ENCODE measurements at regions not wholly inside any gene's neighbourhood (a gene's known extent, or its start where the extent isn't known, plus 50 kb on each side); places are given as distances from the start of the nearest gene placed in this dataset.
A peak's percentile ranks its signal among the peaks of the same experiment; 100 is the strongest.

- Histone ChIP-seq H3K18ac (ENCODE audit: insufficient read length, low read depth, low read length) (peak overlapping the region; percentile 22), H3K27me3 (ENCODE audit: insufficient read depth, low read length) (no peaks in the 10 kb centered on the region), H4K91ac (ENCODE audit: insufficient read length, low read depth, low read length) (no peak overlapping the region), H3K9me3 (ENCODE audit: control insufficient read depth, low read depth, low read length) (no peaks in the 10 kb centered on the region), H3K79me2 (ENCODE audit: insufficient read depth, low read length) (no peaks in the 10 kb centered on the region), H3K56ac (ENCODE audit: insufficient read length, low read depth, low read length) (no peak overlapping the region), H2AK5ac (ENCODE audit: insufficient read length, low read length) (no peak overlapping the region), H3K27ac (ENCODE audit: insufficient read length, low read depth, low read length) (no peak overlapping the region), H2BK5ac (ENCODE audit: insufficient read length, low read length) (no peak overlapping the region), H4K5ac (ENCODE audit: insufficient read length, low read depth, low read length) (no peak overlapping the region), H2BK20ac (ENCODE audit: low read depth, low read length, poor library complexity, severe bottlenecking) (no peak overlapping the region), H4K8ac (replicated peaks; ENCODE audit: insufficient read length, low read depth, low read length) (no peak overlapping the region), H3K79me1 (ENCODE audit: insufficient read depth, low read depth, low read length, poor library complexity, severe bottlenecking) (no peaks in the 10 kb centered on the region), H3K23ac (ENCODE audit: insufficient read length, low read depth, low read length) (no peak overlapping the region), H3K4me1 (ENCODE audit: insufficient read depth, low read length) (no peaks in the 10 kb centered on the region; the same call in 1 of the 2 replicates), H4K20me1 (ENCODE audit: control insufficient read depth, insufficient read depth, insufficient read length) (no peaks in the 10 kb centered on the region), H3K9ac (ENCODE audit: extremely low read depth, insufficient read length, low read length) (no peak overlapping the region), H3K4me2 (ENCODE audit: insufficient read depth, insufficient read length, low read length) (no peak overlapping the region), H3T11ph (ENCODE audit: low read length) (no peak overlapping the region), H3K14ac (ENCODE audit: insufficient read depth, low read length) (0 out of 2 replicates have a peak overlapping the region, but pooled peaks have one; percentile 16), H2BK15ac (ENCODE audit: low read depth, low read length) (no peak overlapping the region), H3K23me2 (ENCODE audit: insufficient read length, low read depth, low read length, poor library complexity, severe bottlenecking) (no peaks in the 10 kb centered on the region), H2AFZ (ENCODE audit: low read length) (no peak overlapping the region), H3K4ac (ENCODE audit: low read depth, low read length) (no peak overlapping the region), H2BK12ac (ENCODE audit: insufficient read length, low read depth, low read length) (no peak overlapping the region), H2BK120ac (ENCODE audit: low read depth, low read length, poor library complexity, severe bottlenecking) (no peak overlapping the region)
- peaks cover 28 to 36% of the 10 kb centered on the region in 2 experiments for H3K4me1 Mint-ChIP-seq
- peaks cover 1% of the 10 kb centered on the region; the same call in 1 of the 2 replicates for H3K27me3 Mint-ChIP-seq (ENCODE audit: low read depth)
- no CpG with 5 or more reads among the region's 28 CpGs for WGBS (ENCODE audit: extremely low coverage, insufficient read length, low lambda C conversion rate)
- no peak for DNase-seq
- H3K36me3 Mint-ChIP-seq (ENCODE audit: insufficient read depth in 1 of 3, low read depth in 3 of 3): peaks cover 1 to 21% (median 2%) of the 10 kb centered on the region in 3 experiments; a peak in 3 of 7 replicates
- H3K9me3 Mint-ChIP-seq: peaks cover 8 to 11% of the 10 kb centered on the region in 2 experiments; a peak in 4 of 5 replicates
- peak overlapping the region in 1 of 3 experiments; percentile 30; a peak in 2 of 7 replicates for H3K27ac Mint-ChIP-seq
- no peak overlapping the region for H3K4me3 Mint-ChIP-seq
- peak; percentile 68 for TF ChIP-seq CTCF (conservative IDR thresholded peaks at IDR 0.05)
Observed at GRCh38 chr21:39022863-39023693, 160.2 kb downstream of the PSMG1 start.
